ENCODE measurements at regions not wholly inside any gene's neighbourhood (a gene's known extent, or its start where the extent isn't known, plus 50 kb on each side); places are given as distances from the start of the nearest gene placed in this dataset.

DNA sequence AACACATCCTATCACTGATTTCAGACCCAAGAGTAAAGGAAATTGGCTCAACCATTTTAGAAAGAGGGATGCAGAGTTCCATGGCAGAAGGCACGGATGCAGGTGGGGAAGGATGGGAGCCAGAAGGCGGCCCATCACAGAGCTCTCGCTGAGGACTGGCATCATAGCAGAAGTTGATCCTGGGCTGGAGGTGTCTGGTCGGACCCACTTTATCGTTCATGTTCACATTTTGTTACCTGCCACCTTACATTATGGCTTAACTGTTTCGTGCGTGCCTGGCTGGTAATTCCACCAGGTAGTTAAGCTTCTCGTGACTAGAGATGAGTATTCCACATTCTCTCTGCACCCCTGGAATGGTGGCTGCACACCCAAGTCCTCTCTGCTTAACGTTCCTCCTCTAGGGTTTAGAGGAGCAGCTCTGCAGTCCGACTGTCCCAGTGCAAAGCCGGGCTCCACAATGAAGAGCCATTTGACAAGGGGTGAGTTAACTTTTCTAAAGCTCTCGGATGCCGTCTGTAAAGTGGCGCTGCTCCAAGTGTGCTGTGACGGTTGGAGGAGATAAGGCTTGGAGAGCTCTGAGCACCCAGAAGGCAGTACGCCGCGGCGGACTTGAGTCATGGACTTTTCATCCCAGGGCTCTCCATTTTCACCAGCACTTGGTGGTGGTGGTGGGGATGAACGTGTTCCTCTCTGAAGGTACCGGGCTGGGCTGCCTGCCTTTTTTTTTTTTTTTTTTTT is 157.1 kb upstream of the SHH start:
- ChIA-PET CTCF (no interaction called here), POLR2A (no interaction called here)
- Histone ChIP-seq H3K9me3 (ENCODE audit: control insufficient read depth in 1 of 2, insufficient read depth in 1 of 2, low read length in 2 of 2) (peaks cover 0 to 7% of the 10 kb centered on the region in 2 experiments), H3K36me3 (ENCODE audit: insufficient read depth, low read length) (no peaks in the 10 kb centered on the region), H3K4me1 (ENCODE audit: insufficient read depth, low read length) (no peaks in the 10 kb centered on the region), H3K27ac (ENCODE audit: low read depth in 1 of 2, low read length in 2 of 2) (no peak overlapping the region), H3K27me3 (ENCODE audit: control insufficient read depth in 1 of 2, insufficient read depth in 2 of 2, low read length in 2 of 2) (no peaks in the 10 kb centered on the region), H3K4me3 (ENCODE audit: low read length) (no peak overlapping the region)
- ATAC-seq (ENCODE audit: poor library complexity) = no peak
- no peaks in the 10 kb centered on the region for H3K9me3 Mint-ChIP-seq
- TF ChIP-seq, protein P1, sequence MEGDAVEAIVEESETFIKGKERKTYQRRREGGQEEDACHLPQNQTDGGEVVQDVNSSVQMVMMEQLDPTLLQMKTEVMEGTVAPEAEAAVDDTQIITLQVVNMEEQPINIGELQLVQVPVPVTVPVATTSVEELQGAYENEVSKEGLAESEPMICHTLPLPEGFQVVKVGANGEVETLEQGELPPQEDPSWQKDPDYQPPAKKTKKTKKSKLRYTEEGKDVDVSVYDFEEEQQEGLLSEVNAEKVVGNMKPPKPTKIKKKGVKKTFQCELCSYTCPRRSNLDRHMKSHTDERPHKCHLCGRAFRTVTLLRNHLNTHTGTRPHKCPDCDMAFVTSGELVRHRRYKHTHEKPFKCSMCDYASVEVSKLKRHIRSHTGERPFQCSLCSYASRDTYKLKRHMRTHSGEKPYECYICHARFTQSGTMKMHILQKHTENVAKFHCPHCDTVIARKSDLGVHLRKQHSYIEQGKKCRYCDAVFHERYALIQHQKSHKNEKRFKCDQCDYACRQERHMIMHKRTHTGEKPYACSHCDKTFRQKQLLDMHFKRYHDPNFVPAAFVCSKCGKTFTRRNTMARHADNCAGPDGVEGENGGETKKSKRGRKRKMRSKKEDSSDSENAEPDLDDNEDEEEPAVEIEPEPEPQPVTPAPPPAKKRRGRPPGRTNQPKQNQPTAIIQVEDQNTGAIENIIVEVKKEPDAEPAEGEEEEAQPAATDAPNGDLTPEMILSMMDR (IDR thresholded peaks at IDR 0.05) = no peak
- peaks cover 7% of the 10 kb centered on the region for H3K4me1 Mint-ChIP-seq (ENCODE audit: low read depth)
- no peak for DNase-seq
- H3K36me3 Mint-ChIP-seq (ENCODE audit: low read depth) = no peaks in the 10 kb centered on the region
- intact Hi-C loops (cut with DNase I, micrococcal nuclease) = no loop called here
- H3K27me3 Mint-ChIP-seq = no peaks in the 10 kb centered on the region
- no peak overlapping the region for H3K4me3 Mint-ChIP-seq
- H3K27ac Mint-ChIP-seq = no peak overlapping the region

DNA sequence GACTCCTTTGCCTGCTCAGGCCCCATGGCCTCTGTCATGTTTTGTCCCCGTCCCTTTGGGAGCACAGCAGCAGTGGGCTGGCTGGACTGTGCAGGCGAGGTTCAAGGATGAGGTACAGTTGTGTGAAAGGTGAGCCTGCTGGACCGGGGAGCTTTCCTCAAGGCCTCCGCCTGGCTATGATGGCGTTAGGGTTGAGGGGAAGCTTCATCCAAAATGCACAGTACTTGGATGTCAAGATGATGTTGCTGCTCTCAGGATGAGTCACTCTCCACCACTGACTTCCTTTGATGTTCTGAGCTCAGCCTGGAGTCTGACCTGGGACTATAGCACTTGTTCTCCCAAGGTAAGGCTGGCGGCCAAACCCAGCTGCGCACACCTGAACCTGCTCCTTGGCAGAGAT is 152.7 kb upstream of the SHH start:
- DNase-seq (no peak), ATAC-seq (ENCODE audit: poor library complexity) (no peak)
- Mint-ChIP-seq H3K4me3 (no peak overlapping the region), H3K9me3 (no peaks in the 10 kb centered on the region), H3K36me3 (ENCODE audit: low read depth) (no peaks in the 10 kb centered on the region), H3K27ac (no peak overlapping the region), H3K4me1 (ENCODE audit: low read depth) (peaks cover 4% of the 10 kb centered on the region), H3K27me3 (no peaks in the 10 kb centered on the region)
- Histone ChIP-seq H3K27ac (ENCODE audit: low read depth in 1 of 2, low read length in 2 of 2) (no peak overlapping the region), H3K9me3 (ENCODE audit: control insufficient read depth in 1 of 2, insufficient read depth in 1 of 2, low read length in 2 of 2) (peaks cover 0 to 7% of the 10 kb centered on the region in 2 experiments), H3K27me3 (ENCODE audit: control insufficient read depth in 1 of 2, insufficient read depth in 2 of 2, low read length in 2 of 2) (no peaks in the 10 kb centered on the region), H3K4me3 (ENCODE audit: low read length) (no peak overlapping the region), H3K4me1 (ENCODE audit: insufficient read depth, low read length) (no peaks in the 10 kb centered on the region), H3K36me3 (ENCODE audit: insufficient read depth, low read length) (no peaks in the 10 kb centered on the region)
- intact Hi-C loops (cut with DNase I, micrococcal nuclease) = no loop called here
- CTCF ChIA-PET = no interaction called here
- POLR2A ChIA-PET = no interaction called here
- TF ChIP-seq, protein P1 (IDR thresholded peaks at IDR 0.05) = no peak

DNA sequence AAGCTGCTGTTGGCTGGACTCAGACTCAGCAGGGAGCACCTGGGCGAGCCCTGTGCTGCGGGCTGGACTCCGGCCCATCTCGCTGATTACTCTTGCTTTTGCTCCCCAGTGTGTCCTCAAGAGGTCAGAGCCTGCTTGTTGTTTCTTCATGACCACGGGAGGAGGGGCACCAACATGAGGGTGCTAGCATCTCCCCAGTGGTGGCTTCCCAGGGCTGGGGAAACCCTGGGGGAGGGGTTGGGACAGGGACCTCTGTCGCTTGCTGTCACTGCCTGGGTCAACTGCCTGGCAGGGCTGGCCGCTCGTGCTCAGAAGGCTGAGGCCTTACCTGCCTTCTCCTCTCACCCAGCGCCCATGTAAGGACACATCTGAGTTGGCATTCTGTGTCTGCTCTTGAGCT is 152.3 kb upstream of the SHH start:
- CTCF ChIA-PET = no interaction called here
- Histone ChIP-seq H3K27me3 (ENCODE audit: control insufficient read depth in 1 of 2, insufficient read depth in 2 of 2, low read length in 2 of 2) (no peaks in the 10 kb centered on the region), H3K27ac (ENCODE audit: low read depth in 1 of 2, low read length in 2 of 2) (no peak overlapping the region), H3K4me3 (ENCODE audit: low read length) (no peak overlapping the region), H3K4me1 (ENCODE audit: insufficient read depth, low read length) (no peaks in the 10 kb centered on the region), H3K36me3 (ENCODE audit: insufficient read depth, low read length) (no peaks in the 10 kb centered on the region), H3K9me3 (ENCODE audit: control insufficient read depth in 1 of 2, insufficient read depth in 1 of 2, low read length in 2 of 2) (peaks cover 0 to 7% of the 10 kb centered on the region in 2 experiments)
- DNase-seq (no peak), ATAC-seq (ENCODE audit: poor library complexity) (no peak)
- peaks cover 4% of the 10 kb centered on the region for H3K4me1 Mint-ChIP-seq (ENCODE audit: low read depth)
- intact Hi-C loops (cut with DNase I, micrococcal nuclease) = no loop called here
- H3K9me3 Mint-ChIP-seq = no peaks in the 10 kb centered on the region
- TF ChIP-seq, protein P1 (IDR thresholded peaks at IDR 0.05) = no peak
- H3K4me3 Mint-ChIP-seq = no peak overlapping the region
- no peaks in the 10 kb centered on the region for H3K27me3 Mint-ChIP-seq
- no peaks in the 10 kb centered on the region for H3K36me3 Mint-ChIP-seq (ENCODE audit: low read depth)
- no peak overlapping the region for H3K27ac Mint-ChIP-seq
- POLR2A ChIA-PET = no interaction called here

Measured in CD4-positive, alpha-beta T cell (primary cell).